Hypothalamus (tissue), 51 donors: ENCODE measurements at regions not wholly inside any gene's neighbourhood (a gene's known extent, or its start where the extent isn't known, plus 50 kb on each side); places are given as distances from the start of the nearest gene placed in this dataset.

Experiments
- DNase-seq, 51 donors: peaks; one replicate each; lab custom pipeline; 2025; lab: John Stamatoyannopoulos, UW

DNA sequence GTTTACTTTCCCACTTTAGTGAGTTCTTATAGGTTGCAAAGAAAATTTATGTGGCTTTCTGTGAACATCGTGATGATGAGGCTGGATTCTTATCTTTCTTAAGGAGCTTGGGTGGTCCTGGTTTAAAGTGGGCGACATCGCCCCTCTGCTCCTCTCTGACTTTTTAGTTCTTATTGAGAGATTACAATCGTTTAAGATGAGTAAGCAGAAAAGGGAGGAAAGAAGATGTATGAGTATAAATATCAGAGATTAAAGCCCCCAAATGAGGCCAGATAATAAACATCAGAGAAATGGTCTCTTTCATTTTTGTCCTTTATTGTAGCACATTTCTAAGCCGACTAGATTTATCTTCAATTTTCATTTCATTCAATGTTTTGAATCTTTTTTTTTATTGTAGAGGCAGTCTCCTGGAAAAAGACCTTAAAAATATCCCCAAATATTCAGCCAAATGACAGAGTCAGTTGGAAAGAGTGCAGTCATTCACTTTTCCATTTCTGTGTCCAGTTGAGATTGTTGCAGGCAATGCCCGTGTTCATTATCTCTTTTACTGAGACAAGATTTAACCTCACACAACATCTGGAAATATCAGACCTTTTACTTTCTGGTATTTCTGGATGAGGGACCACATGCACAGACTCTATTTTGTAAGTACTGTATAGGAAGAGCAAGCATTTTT, 62.0 kb upstream of the PDE7B start:
- DNase-seq, result no peak

DNA sequence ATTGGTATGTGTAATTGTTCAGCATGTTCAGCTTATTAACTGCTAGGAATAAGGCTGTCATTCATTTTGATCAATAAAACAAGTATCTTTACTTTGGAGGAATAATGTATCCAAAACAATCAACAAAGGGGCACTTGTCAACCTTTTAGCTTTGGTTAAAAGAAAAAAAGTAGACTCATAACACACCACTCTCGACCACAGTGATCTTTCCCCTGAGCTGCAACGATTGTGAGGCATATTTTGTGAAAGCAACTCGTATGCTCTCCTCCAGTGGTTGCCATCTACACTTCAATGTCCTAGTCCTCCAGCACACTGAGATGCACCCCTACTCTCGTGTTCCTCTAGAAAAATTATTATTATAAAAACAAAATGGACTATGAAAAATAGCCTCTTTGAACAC, 60.1 kb upstream of the PDE7B start:
- DNase-seq, result no peak

DNA sequence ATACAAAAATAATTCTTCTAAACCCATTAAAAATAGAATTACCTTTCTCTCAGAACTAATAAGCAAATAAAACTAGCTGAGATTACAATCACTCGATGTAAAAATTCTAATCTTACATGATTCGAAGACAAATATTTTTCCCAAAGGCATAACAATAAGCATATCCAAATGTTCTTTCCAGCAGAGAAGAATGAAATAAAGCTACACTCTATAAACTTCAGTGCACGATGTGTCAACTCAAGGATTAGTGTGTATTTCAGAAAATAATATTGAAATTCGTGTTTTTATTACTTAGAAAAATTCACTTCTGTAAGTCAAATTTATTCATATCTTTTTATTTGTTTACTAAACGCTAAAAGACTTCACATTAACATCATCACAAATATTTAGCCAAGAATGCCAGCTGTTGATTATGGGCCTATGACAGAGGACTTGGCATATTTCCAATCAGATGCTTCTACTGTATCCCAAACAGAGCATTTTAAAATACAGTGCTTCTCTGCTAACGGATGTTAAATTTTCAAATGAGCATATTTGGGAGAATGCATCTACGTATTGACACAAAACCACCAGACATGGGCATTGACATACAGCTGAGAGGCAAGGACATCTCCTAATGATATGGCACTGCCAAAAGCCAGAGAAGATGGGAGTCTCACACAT, 54.7 kb upstream of the PDE7B start:
- no peak for DNase-seq

DNA sequence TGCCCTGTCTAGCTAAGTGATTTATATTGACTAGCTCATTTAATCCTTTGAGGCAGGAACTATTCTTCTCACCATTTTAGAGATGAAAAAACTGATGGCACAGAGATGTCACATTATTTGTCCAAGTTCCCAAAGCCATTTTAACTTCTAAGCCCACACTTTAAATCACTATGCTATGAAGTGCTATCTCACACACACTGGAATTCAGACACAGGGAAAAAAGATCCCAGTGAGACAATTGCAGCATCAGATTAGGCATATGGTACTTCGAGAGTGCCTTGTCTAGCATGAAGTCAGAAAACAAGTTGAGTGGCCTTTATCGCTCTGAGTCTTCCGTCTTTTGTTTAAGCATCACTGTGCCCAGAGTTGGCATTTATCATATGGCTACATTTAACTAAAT, 54.1 kb upstream of the PDE7B start:
- no peak for DNase-seq

DNA sequence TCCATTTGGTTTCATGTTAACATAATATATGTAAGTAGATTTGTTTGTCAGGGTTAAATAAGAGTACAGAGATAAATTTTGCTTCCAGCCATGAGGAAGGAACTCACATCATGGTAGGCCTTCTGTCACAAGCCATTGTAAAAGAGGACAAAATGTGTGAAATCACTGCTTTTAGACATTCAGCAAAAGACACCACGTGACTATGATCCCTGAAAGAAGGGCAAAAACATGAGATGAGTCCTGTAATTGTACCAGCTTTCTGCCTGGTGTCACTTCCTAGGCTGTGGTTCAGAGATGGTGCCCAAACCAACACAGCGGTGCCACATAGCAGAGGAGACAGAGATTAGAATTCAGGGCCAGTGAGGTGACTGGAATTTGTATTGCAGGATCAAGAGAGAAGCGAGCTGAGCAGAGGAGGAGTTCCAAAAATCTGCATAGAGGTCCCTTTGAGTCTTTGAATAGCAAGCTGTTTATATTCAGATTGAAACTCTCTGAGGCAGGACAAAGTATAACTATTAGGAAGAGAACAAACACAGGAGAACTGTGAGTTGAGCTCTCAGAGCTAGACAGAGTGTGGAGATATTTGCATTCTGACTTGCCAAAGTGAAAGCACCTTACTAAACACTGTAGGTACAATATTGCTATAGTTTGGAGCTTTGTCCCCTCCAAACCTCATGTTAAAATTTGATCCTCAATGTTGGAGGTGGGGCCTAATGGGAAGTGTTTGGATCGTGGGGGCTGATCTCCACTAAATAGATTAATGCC, 52.6 kb upstream of the PDE7B start:
- DNase-seq, result peak in 1 of 51 donors; percentile 2
